Smooth muscle cell (in vitro differentiated cells): ENCODE measurements at regions not wholly inside any gene's neighbourhood (a gene's known extent, or its start where the extent isn't known, plus 50 kb on each side); places are given as distances from the start of the nearest gene placed in this dataset.
A peak's percentile ranks its signal among the peaks of the same experiment; 100 is the strongest.

Experiments
- DNase-seq: peaks from one replicate; lab custom pipeline; 2025; ENCODE audit not compliant: unreplicated experiment; lab: John Stamatoyannopoulos, UW
- H2AFZ ChIP-seq: fragments of 200-600 bp; sonication (generic); 2 replicates; pipeline ENCODE4 v1.6.0; 2016; ENCODE audit warnings: antibody characterized with exemption, low read depth, mild to moderate bottlenecking
- H3F3A ChIP-seq: fragments of 200-600 bp; sonication (generic); 2 replicates; pipeline ENCODE4 v1.6.0; 2017; ENCODE audit warnings: antibody characterized with exemption, low read depth
- H3K27ac ChIP-seq: fragments of 200-600 bp; sonication (generic); 2 replicates; pipeline ENCODE4 v1.5.1; 2016; ENCODE audit warnings: low read depth, mild to moderate bottlenecking
- H3K27me3 ChIP-seq: fragments of 200-600 bp; sonication (generic); 2 replicates; pipeline ENCODE4 v1.6.1; 2016; ENCODE audit warnings: low read depth, mild to moderate bottlenecking
- H3K36me3 ChIP-seq: fragments of 200-600 bp; sonication (generic); 2 replicates; pipeline ENCODE4 v1.5.1; 2016; ENCODE audit warnings: low read depth
- H3K4me1 ChIP-seq: fragments of 200-600 bp; sonication (generic); 2 replicates; pipeline ENCODE4 v1.5.1; 2016; ENCODE audit warnings: low read depth
- H3K4me2 ChIP-seq: fragments of 200-600 bp; sonication (generic); 2 replicates; pipeline ENCODE4 v1.6.0; 2016; ENCODE audit warnings: mild to moderate bottlenecking
- H3K4me3 ChIP-seq: fragments of 200-600 bp; sonication (generic); 2 replicates; pipeline ENCODE4 v1.5.1; 2016; ENCODE audit warnings: mild to moderate bottlenecking
- H3K79me2 ChIP-seq: fragments of 200-600 bp; sonication (generic); 2 replicates; pipeline ENCODE4 v1.6.0; 2016; ENCODE audit warnings: low read depth, mild to moderate bottlenecking
- H3K9ac ChIP-seq: fragments of 200-600 bp; sonication (generic); 2 replicates; pipeline ENCODE4 v1.6.0; 2016; ENCODE audit warnings: low read depth
- H3K9me3 ChIP-seq: fragments of 200-600 bp; sonication (generic); replicated peaks from 2 replicates; pipeline ENCODE4 v1.5.1; 2016; ENCODE audit warnings: low read depth
- H4K20me1 ChIP-seq: fragments of 200-600 bp; sonication (generic); 2 replicates; pipeline ENCODE4 v1.6.0; 2016; ENCODE audit warnings: low read depth
- WGBS: methylation state at CpG from one replicate; pipeline ENCODE4 v1.1.7; 2016; ENCODE audit warnings: low lambda C conversion rate; 5-methylcytosine and 5-hydroxymethylcytosine counted together
- TF ChIP-seq, protein P1 (sequence below): fragments of 200-600 bp; sonication (generic); IDR thresholded peaks from 2 replicates; pipeline ENCODE4 v1.5.1; 2017; ENCODE audit warnings: borderline replicate concordance, mild to moderate bottlenecking, antibody characterized with exemption; ENCODE audit not compliant: insufficient read depth, poor library complexity, severe bottlenecking

DNA sequence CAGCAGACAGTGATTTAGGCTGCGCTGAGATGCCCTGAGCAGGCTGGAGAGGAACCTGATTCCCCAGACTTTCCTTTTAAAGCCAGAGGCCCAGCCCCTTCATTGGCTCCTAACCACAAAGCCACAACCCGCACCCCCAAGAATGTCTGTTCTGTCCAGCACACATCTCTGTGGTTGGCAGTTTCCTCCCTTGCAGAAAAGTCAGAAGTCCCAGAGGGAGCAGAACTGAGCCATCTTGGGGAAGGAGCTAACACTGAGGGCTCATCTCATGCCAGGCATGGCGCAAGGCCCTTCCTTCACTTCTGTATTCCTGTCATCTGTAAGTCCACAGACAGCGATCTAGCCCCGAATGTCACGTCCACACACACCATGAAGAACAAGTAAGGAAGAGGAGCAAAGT lies 97.1 kb upstream of the SYT13 start:
- WGBS = 49% methylated on average over 6 of the region's 6 CpGs
- Histone ChIP-seq H3K27me3 (peaks cover 8% of the 10 kb centered on the region), H3K79me2 (no peaks in the 10 kb centered on the region), H3K9me3 (no peaks in the 10 kb centered on the region), H3K36me3 (no peaks in the 10 kb centered on the region), H2AFZ (no peak overlapping the region), H4K20me1 (no peaks in the 10 kb centered on the region), H3K4me1 (peaks cover 9% of the 10 kb centered on the region), H3F3A (no peaks in the 10 kb centered on the region), H3K27ac (no peak overlapping the region), H3K4me2 (peak overlapping the region; percentile 20), H3K9ac (no peak overlapping the region), H3K4me3 (no peak overlapping the region)
- no peak for DNase-seq
- TF ChIP-seq, protein P1, sequence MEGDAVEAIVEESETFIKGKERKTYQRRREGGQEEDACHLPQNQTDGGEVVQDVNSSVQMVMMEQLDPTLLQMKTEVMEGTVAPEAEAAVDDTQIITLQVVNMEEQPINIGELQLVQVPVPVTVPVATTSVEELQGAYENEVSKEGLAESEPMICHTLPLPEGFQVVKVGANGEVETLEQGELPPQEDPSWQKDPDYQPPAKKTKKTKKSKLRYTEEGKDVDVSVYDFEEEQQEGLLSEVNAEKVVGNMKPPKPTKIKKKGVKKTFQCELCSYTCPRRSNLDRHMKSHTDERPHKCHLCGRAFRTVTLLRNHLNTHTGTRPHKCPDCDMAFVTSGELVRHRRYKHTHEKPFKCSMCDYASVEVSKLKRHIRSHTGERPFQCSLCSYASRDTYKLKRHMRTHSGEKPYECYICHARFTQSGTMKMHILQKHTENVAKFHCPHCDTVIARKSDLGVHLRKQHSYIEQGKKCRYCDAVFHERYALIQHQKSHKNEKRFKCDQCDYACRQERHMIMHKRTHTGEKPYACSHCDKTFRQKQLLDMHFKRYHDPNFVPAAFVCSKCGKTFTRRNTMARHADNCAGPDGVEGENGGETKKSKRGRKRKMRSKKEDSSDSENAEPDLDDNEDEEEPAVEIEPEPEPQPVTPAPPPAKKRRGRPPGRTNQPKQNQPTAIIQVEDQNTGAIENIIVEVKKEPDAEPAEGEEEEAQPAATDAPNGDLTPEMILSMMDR = no peak

DNA sequence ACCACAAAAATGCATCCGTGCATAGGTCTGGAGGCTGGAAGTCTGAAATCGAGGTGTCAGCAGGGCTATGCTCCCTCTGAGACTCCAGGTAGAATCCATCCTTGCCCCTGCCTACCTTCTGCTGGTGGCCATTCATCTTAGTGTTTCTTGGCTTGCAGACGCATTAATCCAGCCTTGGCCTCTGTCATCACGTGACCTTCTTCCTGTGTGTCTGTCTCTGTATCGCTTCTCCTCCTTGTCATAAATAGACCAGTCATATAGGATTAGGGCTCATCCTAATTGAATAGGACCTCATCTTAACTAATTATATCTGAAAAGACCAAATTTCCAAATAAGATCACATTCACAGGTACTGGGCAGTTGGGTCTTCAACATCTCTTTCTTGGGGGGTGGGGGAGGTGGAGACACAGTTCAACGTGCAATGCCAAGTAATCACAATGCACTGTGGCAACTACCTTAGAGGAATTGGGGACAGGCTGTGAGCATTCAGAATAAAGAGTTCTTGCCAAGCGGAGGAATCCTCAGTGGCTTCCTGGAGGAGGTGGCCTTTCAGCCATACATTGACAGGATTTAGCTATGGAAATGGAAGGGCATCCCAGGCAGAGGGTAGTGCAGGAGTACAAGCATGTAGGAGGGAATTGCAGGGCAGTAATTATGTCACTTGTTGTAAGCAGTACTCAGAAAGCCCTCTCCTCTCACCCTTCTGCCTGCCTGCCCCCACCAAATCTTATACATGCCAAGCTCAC lies 96.2 kb upstream of the SYT13 start:
- Histone ChIP-seq H2AFZ (no peak overlapping the region), H3K9ac (no peak overlapping the region), H3K4me2 (peak overlapping the region; percentile 20), H3K27ac (no peak overlapping the region), H3F3A (no peaks in the 10 kb centered on the region), H3K79me2 (no peaks in the 10 kb centered on the region), H3K4me1 (peaks cover 9% of the 10 kb centered on the region), H4K20me1 (no peaks in the 10 kb centered on the region), H3K36me3 (no peaks in the 10 kb centered on the region), H3K4me3 (no peak overlapping the region), H3K27me3 (peaks cover 8% of the 10 kb centered on the region), H3K9me3 (no peaks in the 10 kb centered on the region)
- TF ChIP-seq, protein P1 = no peak
- 83% methylated on average over 7 of the region's 7 CpGs for WGBS
- DNase-seq = no peak

DNA sequence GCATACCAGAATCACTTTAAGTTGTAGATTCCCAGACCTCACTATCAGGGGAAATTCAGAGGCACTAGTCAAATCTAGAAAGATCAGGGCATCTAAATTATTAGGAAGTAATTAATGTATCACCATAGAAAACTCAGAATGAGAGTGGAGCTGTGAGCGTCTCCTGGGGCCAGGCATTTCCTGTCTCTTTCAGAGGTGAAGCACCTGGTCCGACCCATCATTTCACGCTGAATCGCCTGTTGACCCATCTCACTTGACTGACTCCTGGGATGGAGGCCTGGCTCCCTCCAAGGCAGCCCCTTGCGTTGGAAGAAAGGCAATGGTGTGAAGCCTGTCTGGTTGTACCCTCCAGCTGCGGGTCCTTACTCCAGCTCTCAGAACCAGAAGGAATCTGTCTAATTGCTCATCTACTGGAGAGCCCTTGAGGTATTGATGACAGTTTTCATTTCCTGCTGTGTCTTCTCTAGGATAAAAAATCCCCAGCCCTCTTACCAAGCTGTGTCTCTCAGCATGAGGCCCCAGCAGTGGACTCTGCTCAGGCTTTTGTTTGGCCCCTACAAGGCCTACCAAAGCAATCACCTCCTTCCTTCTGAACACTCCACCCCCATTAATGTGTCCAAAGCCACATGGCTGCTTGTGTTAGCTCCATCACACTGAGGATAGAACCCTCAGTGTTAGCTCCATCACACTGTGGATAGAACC lies 93.2 kb upstream of the SYT13 start:
- DNase-seq = no peak
- no peak overlapping the region for H3K9ac ChIP-seq
- H3K4me2 ChIP-seq = no peak overlapping the region
- peaks cover 10% of the 10 kb centered on the region for H3K27me3 ChIP-seq
- TF ChIP-seq, protein P1 = no peak
- H3K4me1 ChIP-seq = peaks cover 9% of the 10 kb centered on the region
- H4K20me1 ChIP-seq = no peaks in the 10 kb centered on the region
- 96% methylated on average over 6 of the region's 6 CpGs for WGBS
- no peak overlapping the region for H3K4me3 ChIP-seq
- H2AFZ ChIP-seq = no peak overlapping the region
- no peaks in the 10 kb centered on the region for H3F3A ChIP-seq
- no peaks in the 10 kb centered on the region for H3K79me2 ChIP-seq
- no peaks in the 10 kb centered on the region for H3K9me3 ChIP-seq
- H3K27ac ChIP-seq = no peak overlapping the region
- no peaks in the 10 kb centered on the region for H3K36me3 ChIP-seq
